Aorta (tissue), 5 donors: ENCODE measurements at regions not wholly inside any gene's neighbourhood (a gene's known extent, or its start where the extent isn't known, plus 50 kb on each side); places are given as distances from the start of the nearest gene placed in this dataset.

ENCODE experiments used
- ATAC-seq: fragments of 200-7000 bp; cut with Tn5 transposase; one replicate; pipeline ENCODE4 v1.9.1; 2022; ENCODE audit warnings: moderate library complexity; ENCODE audit not compliant: low FRiP score
- DNase-seq, 2 donors: peaks; one replicate each; pipeline ENCODE4 v3.0.0-alpha.2; 2020
- H3K27ac ChIP-seq, 2 donors: one replicate each; pipeline ENCODE4 v1.5.1; 2013; ENCODE audit warnings: low read length in 2 of 2, mild to moderate bottlenecking in 2 of 2, moderate library complexity in 2 of 2, control low read depth in 1 of 2, inconsistent platforms in 1 of 2, low read depth in 1 of 2
- H3K27me3 ChIP-seq, 2 donors: one replicate each; pipeline ENCODE4 v1.6.1; 2013; ENCODE audit warnings: control low read depth in 1 of 2, low read length in 1 of 2, mild to moderate bottlenecking in 1 of 2, moderate library complexity in 1 of 2; ENCODE audit not compliant: insufficient read depth in 2 of 2, control insufficient read depth in 1 of 2
- H3K36me3 ChIP-seq, 2 donors: one replicate each; pipeline ENCODE4 v1.6.1; 2013; ENCODE audit warnings: control low read depth in 1 of 2, low read length in 1 of 2, mild to moderate bottlenecking in 1 of 2; ENCODE audit not compliant: insufficient read depth in 2 of 2, control insufficient read depth in 1 of 2
- H3K4me1 ChIP-seq, 2 donors: one replicate each; pipeline ENCODE4 v1.6.1; 2013; ENCODE audit warnings: low read length in 2 of 2, control low read depth in 1 of 2, mild to moderate bottlenecking in 1 of 2, moderate library complexity in 1 of 2; ENCODE audit not compliant: insufficient read depth in 2 of 2, control insufficient read depth in 1 of 2
- H3K4me3 ChIP-seq, 2 donors: one replicate each; pipeline ENCODE4 v1.5.1; 2013; ENCODE audit warnings: low read length in 2 of 2, control low read depth in 1 of 2, mild to moderate bottlenecking in 1 of 2
- H3K9me3 ChIP-seq: one replicate; pipeline ENCODE4 v1.6.1; 2013; ENCODE audit warnings: mild to moderate bottlenecking, low read length; ENCODE audit not compliant: control insufficient read depth
- WGBS, 2 donors: extraction: QIAGEN DNeasy Blood & Tissue Kit; methylation state at CpG; one replicate each; pipeline ENCODE4 v1.1.7; 2013; 5-methylcytosine and 5-hydroxymethylcytosine counted together
- intact Hi-C, 2 donors: fragments of 100-400 bp; cut with DNase I; formaldehyde crosslinking; loops; one replicate each; pipeline versions ENCODE4 v1.14.2 to v1.15.0; 2022
- donor health status: healthy with polysubstance abuse.
- donor health status: Bipolar disorder and iron deficiency.
- donor health status: DM: no; HTN: no; CAD: no.
- donor health status: DM: no; HTN: no; CAD: no.
- donor health status: DM: yes; HTN: yes; CAD: no.

DNA sequence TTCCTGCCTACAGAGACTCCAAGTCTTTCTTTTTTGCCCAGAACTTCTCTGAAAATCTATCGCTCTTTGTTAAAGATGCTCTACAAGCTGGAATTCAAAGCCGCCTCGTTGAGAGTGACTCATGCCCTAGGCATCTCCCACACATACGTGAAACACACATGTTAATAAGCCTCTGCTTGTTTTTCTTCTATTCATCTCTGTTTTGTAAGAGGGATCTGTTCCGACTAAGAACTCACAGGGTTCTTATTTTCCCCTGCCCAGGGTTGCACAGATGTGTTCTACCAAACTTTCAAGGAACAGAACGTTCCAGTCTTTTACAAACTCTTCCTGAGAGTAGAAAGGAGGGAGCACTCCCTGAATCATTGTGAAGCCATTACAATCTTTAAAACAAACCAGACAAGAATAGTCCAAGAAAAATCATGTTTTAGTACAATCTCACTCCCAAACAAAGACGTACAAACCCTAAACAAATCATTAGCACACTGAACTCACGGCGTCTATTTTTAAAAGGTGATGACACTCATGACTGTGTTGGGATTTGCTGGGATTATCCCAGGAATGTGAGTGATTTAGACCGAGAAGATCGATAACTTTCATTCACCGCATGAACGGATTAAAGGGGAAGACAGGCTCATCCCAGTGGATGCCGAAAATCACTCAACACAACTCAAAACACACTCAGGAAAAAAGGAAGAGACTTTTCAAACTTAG is 55.3 kb upstream of the INPP5A start:
- H3K27me3 ChIP-seq: no peaks in the 10 kb centered on the region
- ATAC-seq (no peak), DNase-seq (peak; percentile 2 to 13)
- no peaks in the 10 kb centered on the region for H3K4me1 ChIP-seq
- H3K4me3 ChIP-seq: no peak overlapping the region
- no peak overlapping the region for H3K27ac ChIP-seq
- H3K9me3 ChIP-seq: no peaks in the 10 kb centered on the region
- H3K36me3 ChIP-seq: no peaks in the 10 kb centered on the region
- intact Hi-C loops: no loop called here
- 51 to 58% methylated on average over 14 of the region's 14 CpGs for WGBS, 2 donors

GRCh38 chr10:132483394-132483793 is 54.2 kb upstream of the INPP5A start:
- Histone ChIP-seq H3K4me3 (no peak overlapping the region), H3K36me3 (no peaks in the 10 kb centered on the region), H3K9me3 (no peaks in the 10 kb centered on the region), H3K4me1 (no peaks in the 10 kb centered on the region), H3K27me3 (no peaks in the 10 kb centered on the region), H3K27ac (no peak overlapping the region)
- intact Hi-C loops: no loop called here
- 91% methylated on average over 5 of the region's 5 CpGs for WGBS, 2 donors
- DNase-seq: no peak
- no peak for ATAC-seq

DNA sequence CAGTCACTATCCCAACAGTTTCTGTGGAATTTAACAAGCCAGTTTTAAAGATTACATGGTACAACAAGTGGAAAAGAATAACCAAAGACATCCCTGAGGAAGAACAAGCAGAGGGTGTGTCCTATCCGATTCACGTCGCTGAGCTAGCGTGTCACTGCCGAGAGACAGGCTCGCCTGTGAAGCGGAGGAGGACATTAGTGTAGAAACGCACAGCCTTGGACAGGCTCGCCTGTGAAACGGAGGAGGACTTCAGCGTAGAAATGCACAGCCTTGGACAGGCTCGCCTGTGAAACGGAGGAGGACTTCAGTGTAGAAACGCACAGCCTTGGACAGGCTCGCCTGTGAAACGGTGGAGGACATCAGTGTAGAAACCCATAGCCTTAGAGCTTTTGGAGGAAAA is 52.7 kb upstream of the INPP5A start:
- WGBS, 2 donors: 97% methylated on average over 16 of the region's 16 CpGs
- no peaks in the 10 kb centered on the region for H3K36me3 ChIP-seq
- H3K9me3 ChIP-seq: no peaks in the 10 kb centered on the region
- no peaks in the 10 kb centered on the region for H3K27me3 ChIP-seq
- no peak overlapping the region for H3K4me3 ChIP-seq
- intact Hi-C loops: no loop called here
- peak in 1 of 2 donors; percentile 42 for DNase-seq
- no peak overlapping the region for H3K27ac ChIP-seq
- H3K4me1 ChIP-seq: no peaks in the 10 kb centered on the region
- ATAC-seq: no peak

GRCh38 chr10:132485391-132485790 is 52.2 kb upstream of the INPP5A start:
- no peaks in the 10 kb centered on the region for H3K9me3 ChIP-seq
- peak in 1 of 2 donors; percentile 40 for DNase-seq
- intact Hi-C loops: no loop called here
- no peaks in the 10 kb centered on the region for H3K4me1 ChIP-seq
- no peak for ATAC-seq
- H3K36me3 ChIP-seq: no peaks in the 10 kb centered on the region
- WGBS, 2 donors: 96 to 97% methylated on average over 10 of the region's 10 CpGs
- H3K27ac ChIP-seq: no peak overlapping the region
- no peaks in the 10 kb centered on the region for H3K27me3 ChIP-seq
- no peak overlapping the region for H3K4me3 ChIP-seq

DNA sequence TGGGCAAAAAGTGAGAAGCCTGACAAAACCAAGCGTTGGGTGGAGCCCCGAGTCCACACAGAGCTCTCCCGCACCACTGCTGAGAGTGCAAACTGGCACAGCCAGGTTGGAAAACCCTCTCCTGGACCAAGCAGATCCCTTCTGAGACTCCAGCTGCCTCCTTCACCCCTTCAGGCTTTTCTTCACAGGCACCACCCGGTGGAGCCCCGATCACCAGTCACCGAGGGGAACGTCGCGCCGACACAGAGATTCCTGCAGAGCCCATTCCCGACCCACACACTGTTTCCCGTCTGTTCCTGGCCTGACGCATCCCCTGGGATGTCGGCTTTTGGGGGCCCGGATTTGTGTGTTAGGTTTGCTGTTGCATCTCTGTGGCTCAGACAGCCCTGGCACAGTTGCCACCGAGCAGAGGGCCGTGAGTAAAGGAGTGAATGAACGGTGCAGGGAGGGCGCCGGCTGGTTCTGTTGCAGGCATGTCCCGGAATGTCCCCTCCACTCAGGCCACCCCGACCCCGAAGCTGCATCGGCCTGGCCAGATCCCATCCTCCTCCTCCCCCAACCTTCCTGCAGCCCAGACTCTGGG is 51.0 kb upstream of the INPP5A start:
- no peak for ATAC-seq
- Histone ChIP-seq H3K27me3 (no peaks in the 10 kb centered on the region), H3K36me3 (no peaks in the 10 kb centered on the region), H3K9me3 (no peaks in the 10 kb centered on the region), H3K27ac (no peak overlapping the region), H3K4me3 (no peak overlapping the region), H3K4me1 (no peaks in the 10 kb centered on the region)
- DNase-seq: peak; percentile 50 to 70
- intact Hi-C loops: no loop called here
- 92 to 93% methylated on average over 24 of the region's 24 CpGs for WGBS, 2 donors

DNA sequence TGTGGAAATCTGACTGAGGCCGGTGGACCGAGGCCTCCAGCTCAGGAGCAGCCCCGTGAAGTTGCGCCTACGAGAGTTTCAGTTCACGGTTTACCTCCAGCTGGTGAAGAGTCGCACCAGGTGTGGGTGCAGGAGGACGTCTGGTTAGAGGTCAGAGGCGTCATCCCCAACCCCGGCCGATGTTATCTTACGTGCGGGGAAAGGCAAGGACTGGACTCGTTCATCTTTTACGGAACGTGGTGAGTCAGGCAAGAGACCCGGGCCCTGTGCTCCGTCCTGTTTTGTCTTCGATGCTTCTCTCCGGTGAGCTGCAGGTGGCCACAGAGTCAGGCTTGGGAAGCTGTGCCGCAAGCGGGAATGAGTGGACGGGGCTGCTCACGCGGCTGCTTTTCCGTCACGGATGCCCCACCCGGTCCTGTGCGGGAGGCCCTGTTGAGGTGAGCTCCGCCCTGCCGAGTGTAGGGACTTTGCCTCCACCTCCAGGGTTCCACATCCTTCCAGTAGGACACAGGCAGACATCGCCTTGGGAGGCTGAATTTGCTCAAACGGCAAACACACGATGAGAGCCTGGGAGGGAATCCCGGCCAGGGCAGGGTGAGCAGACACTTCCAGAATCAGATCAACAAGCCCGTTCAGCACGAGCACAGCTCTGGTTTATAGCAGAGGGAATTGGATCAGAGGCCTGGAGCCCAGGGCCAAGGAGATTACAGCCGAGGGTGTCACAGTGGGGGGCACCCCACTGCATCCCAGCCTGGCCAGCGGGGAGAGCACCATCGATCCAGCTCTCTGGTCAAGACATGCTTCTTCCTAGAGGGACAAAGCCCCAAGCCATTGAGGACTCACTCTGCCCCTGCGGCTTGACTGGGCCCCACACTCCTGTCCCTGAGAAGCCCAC is 50.1 kb upstream of the INPP5A start:
- H3K27me3 ChIP-seq: no peaks in the 10 kb centered on the region
- ATAC-seq (no peak), DNase-seq (peak; percentile 38 to 67)
- intact Hi-C loops: no loop called here
- no peak overlapping the region for H3K4me3 ChIP-seq
- no peaks in the 10 kb centered on the region for H3K9me3 ChIP-seq
- no peaks in the 10 kb centered on the region for H3K36me3 ChIP-seq
- no peak overlapping the region for H3K27ac ChIP-seq
- WGBS, 2 donors: 92 to 94% methylated on average over 41 of the region's 41 CpGs
- no peaks in the 10 kb centered on the region for H3K4me1 ChIP-seq
